Heart right ventricle (tissue), 16 donors: ENCODE measurements at regions not wholly inside any gene's neighbourhood (a gene's known extent, or its start where the extent isn't known, plus 50 kb on each side); places are given as distances from the start of the nearest gene placed in this dataset.
A peak's percentile ranks its signal among the peaks of the same experiment; 100 is the strongest.

ENCODE experiments used
- ATAC-seq, 8 donors: fragments of 200-7000 bp; cut with Tn5 transposase; one replicate each; pipeline ENCODE4 v1.9.1; 2020; ENCODE audit warnings: mild to moderate bottlenecking in 8 of 8, moderate library complexity in 8 of 8, moderate number of reproducible peaks in 1 of 8
- DNase-seq, 2 donors: peaks; one replicate each; pipeline ENCODE4 v3.0.0-alpha.2; 2020
- H3K27ac ChIP-seq, 10 donors: fragments of 200-600 bp; sonication (generic) in 2 of 10; one replicate each; pipeline versions ENCODE4 v1.5.0 to v1.8.0; 2020 to 2022; ENCODE audit warnings: mild to moderate bottlenecking in 3 of 10
- H3K27me3 ChIP-seq, 7 donors: fragments of 200-600 bp; one replicate each; pipeline ENCODE4 v1.8.0; 2021 to 2022; ENCODE audit warnings: mild to moderate bottlenecking in 2 of 7
- H3K36me3 ChIP-seq, 9 donors: fragments of 200-600 bp; sonication (generic) in 1 of 9; one replicate each; pipeline versions ENCODE4 v1.5.0 to v1.8.0; 2020 to 2022; ENCODE audit warnings: mild to moderate bottlenecking in 2 of 9
- H3K4me1 ChIP-seq, 9 donors: fragments of 200-600 bp; sonication (generic) in 1 of 9; one replicate each; pipeline versions ENCODE4 v1.5.0 to v1.8.0; 2020 to 2022; ENCODE audit warnings: mild to moderate bottlenecking in 4 of 9
- H3K4me3 ChIP-seq, 10 donors: fragments of 200-600 bp; sonication (generic) in 2 of 10; one replicate each; pipeline versions ENCODE4 v1.5.0 to v1.8.0; 2020 to 2022; ENCODE audit warnings: mild to moderate bottlenecking in 7 of 10, moderate library complexity in 2 of 10
- H3K9me3 ChIP-seq, 11 donors: fragments of 200-600 bp in 10 of 11; sonication (generic) in 2 of 11; one replicate each; pipeline versions ENCODE4 v1.5.0 to v1.8.0; 2013 to 2022; ENCODE audit warnings: mild to moderate bottlenecking in 2 of 11, control low read depth in 1 of 11, moderate library complexity in 1 of 11
- CTCF ChIP-seq, 9 donors: fragments of 200-600 bp; sonication (generic) in 2 of 9; IDR thresholded peaks; one replicate each; pipeline versions ENCODE4 v1.5.0 to v1.8.0; 2021 to 2022; ENCODE audit warnings: antibody characterized with exemption in 9 of 9, mild to moderate bottlenecking in 5 of 9, moderate library complexity in 1 of 9
- WGBS, 2 donors: extraction: QIAGEN DNeasy Blood & Tissue Kit; methylation state at CpG; one replicate each; pipeline ENCODE4 v1.1.7; 2013; ENCODE audit warnings: inconsistent platforms in 1 of 2; 5-methylcytosine and 5-hydroxymethylcytosine counted together
- intact Hi-C, 10 donors: fragments of 100-400 bp; cut with DNase I; formaldehyde crosslinking; loops; one replicate each; pipeline versions ENCODE4 v1.11.1 to v1.14.2; 2022
- donor health status: Arrhythmogenic right ventricular cardiomyopathy.
- donor health status: ischemic (EF 13 %, LVEDD 7.1; RV severe dilation, severe dysfunction).
- donor health status: healthy with polysubstance abuse.
- donor health status: DM: no; HTN: yes; CAD: no.
- donor health status: DM: no; HTN: no; CAD: no.
- donor health status: ischemic (EF 25% LVEDD 6.9; RV normal size, moderate dysfunction).
- donor health status: ischemic (EF 25% LVEDD 5.7; RV mildly dilated, moderate dysfunction).
- donor health status: healthy.
- donor health status: DM: yes; HTN: yes; CAD: no.
- donor health status: Ischemic cardiomyopathy.
- donor health status: ischemic (EF 35%, LVEDD 5.7; RV mildly dilated, moderate dysfunction).
- donor health status: nonischemic (EF 11% LVEDD 7.7; RV severe dilation, severe dysfunction).
- donor health status: DM: yes; HTN: yes; CAD: no.
- donor health status: PGD.
- donor health status: ischemic (EF 29% LVEDD 5.4; RV normal size, mild dysfunction).
- donor health status: nonischemic (EF 23%, LVEDD 6.1; RV moderate dilation, normal function).

GRCh38 chr21:22791376-22791775 lies 1793.2 kb downstream of the NCAM2 start:
- H3K4me1 ChIP-seq, result no peaks in the 10 kb centered on the region
- no peak overlapping the region for H3K4me3 ChIP-seq
- H3K9me3 ChIP-seq, result no peaks in the 10 kb centered on the region
- DNase-seq, result no peak
- H3K27me3 ChIP-seq, result no peaks in the 10 kb centered on the region
- intact Hi-C loops, result loop anchor here in 7 of 10 donors (5.0 to 10.0 kb wide), 8 partner anchors 214 to 1797 kb away; partner anchors contain the start of gene NCAM2 (in 4 of the 7)
- H3K36me3 ChIP-seq, result no peaks in the 10 kb centered on the region
- no peak overlapping the region for H3K27ac ChIP-seq
- ATAC-seq, result no peak
- no peak for TF ChIP-seq CTCF (IDR thresholded peaks at IDR 0.05)
- WGBS, 2 donors, result 75 to 79% methylated on average over 2 of the region's 2 CpGs

- TF ChIP-seq CTCF (IDR thresholded peaks at IDR 0.05), result peak; percentile 52 to 89 (median 82)
- no peaks in the 10 kb centered on the region for H3K4me1 ChIP-seq
- whole genome bisulfite sequencing, 2 donors, result 1 to 6% methylated on average over 3 of the region's 3 CpGs
- H3K27ac ChIP-seq, result no peak overlapping the region
- H3K9me3 ChIP-seq, result no peaks in the 10 kb centered on the region
- no peak overlapping the region for H3K4me3 ChIP-seq
- DNase-seq (no peak), ATAC-seq (no peak)
- H3K27me3 ChIP-seq, result no peaks in the 10 kb centered on the region
- no peaks in the 10 kb centered on the region for H3K36me3 ChIP-seq
- intact Hi-C loops, result loop anchor here in 8 of 10 donors (2.0 to 10.0 kb wide), 9 partner anchors 215 to 1797 kb away; partner anchors contain the start of gene NCAM2 (in 4 of the 8)
Observed at GRCh38 chr21:22791986-22792560, 1793.9 kb downstream of the NCAM2 start.

- no peaks in the 10 kb centered on the region for H3K36me3 ChIP-seq
- TF ChIP-seq CTCF (IDR thresholded peaks at IDR 0.05), result no peak
- no peaks in the 10 kb centered on the region for H3K4me1 ChIP-seq
- no peaks in the 10 kb centered on the region for H3K27me3 ChIP-seq
- H3K9me3 ChIP-seq, result no peaks in the 10 kb centered on the region
- ATAC-seq (no peak), DNase-seq (no peak)
- no peak overlapping the region for H3K4me3 ChIP-seq
- intact Hi-C loops, result loop anchor here in 5 of 10 donors (10.0 kb wide), 5 partner anchors 220 to 1800 kb away; partner anchors contain the start of gene NCAM2 (in 2 of the 5)
- H3K27ac ChIP-seq, result no peak overlapping the region
- 83 to 87% methylated on average over 2 of the region's 2 CpGs for WGBS, 2 donors
Observed at GRCh38 chr21:22795091-22795490, 1796.9 kb downstream of the NCAM2 start.

GRCh38 chr21:22795644-22796043 lies 1797.4 kb downstream of the NCAM2 start:
- 52 to 54% methylated on average over 4 of the region's 4 CpGs for WGBS, 2 donors
- Histone ChIP-seq H3K4me3 (no peak overlapping the region), H3K36me3 (no peaks in the 10 kb centered on the region), H3K9me3 (no peaks in the 10 kb centered on the region), H3K4me1 (no peaks in the 10 kb centered on the region), H3K27me3 (no peaks in the 10 kb centered on the region), H3K27ac (no peak overlapping the region)
- ATAC-seq, result no peak
- TF ChIP-seq CTCF (IDR thresholded peaks at IDR 0.05), result no peak
- DNase-seq, result no peak
- intact Hi-C loops, result loop anchor here in 5 of 10 donors (10.0 kb wide), 5 partner anchors 221 to 1801 kb away; partner anchors contain the start of gene NCAM2 (in 2 of the 5)
